DOHH2 (cell line): ENCODE measurements at regions not wholly inside any gene's neighbourhood (a gene's known extent, or its start where the extent isn't known, plus 50 kb on each side); places are given as distances from the start of the nearest gene placed in this dataset.

ENCODE experiments used
- EZH2phosphoT487 ChIP-seq: fragments of 200-600 bp; sonication (generic); IDR thresholded peaks from 2 replicates; pipeline ENCODE4 v1.6.1; 2017; ENCODE audit warnings: borderline replicate concordance, mild to moderate bottlenecking, antibody characterized with exemption, low read length, moderate library complexity, mixed read lengths
- TF ChIP-seq, protein P1 (sequence below): fragments of 200-600 bp; sonication (generic); IDR thresholded peaks from one replicate; pipeline ENCODE4 v1.5.1; 2014; ENCODE audit warnings: antibody characterized with exemption, mild to moderate bottlenecking, low read depth, low read length; ENCODE audit not compliant: poor library complexity, severe bottlenecking

DNA sequence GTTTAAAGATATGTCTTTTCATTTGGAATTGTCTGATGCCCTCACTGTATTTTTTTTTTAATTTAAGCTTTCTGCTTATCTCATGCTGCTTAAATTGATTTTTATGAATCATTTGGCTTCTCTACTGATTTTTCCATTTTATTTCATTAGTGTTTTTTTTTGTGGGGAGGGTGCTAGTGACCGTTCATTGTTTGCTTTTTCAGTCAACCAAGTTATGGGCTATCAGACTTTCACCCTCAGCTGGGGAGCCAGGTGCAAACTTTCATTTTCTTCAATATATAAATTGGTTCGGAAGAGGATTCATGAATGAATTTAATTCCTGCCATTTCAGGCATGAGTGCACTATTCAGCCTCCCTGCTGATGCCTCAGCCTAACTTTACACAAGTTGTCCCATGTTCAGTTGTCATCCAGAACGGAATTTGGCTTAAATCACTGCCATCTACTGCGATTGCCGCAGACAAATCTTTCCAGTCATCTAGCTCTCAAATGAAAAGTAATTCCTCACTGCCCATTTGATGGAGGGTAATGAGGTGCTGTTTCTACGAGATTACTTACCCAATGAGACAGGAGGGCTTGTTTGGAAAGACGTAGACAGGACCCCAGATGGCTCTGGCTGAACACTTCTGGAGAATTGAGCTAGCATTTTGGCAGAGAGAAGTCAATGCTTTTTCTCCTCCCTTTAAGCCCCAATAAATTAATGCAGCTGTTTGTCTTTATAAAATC, 89.9 kb upstream of the RORA start:
- TF ChIP-seq, protein P1, sequence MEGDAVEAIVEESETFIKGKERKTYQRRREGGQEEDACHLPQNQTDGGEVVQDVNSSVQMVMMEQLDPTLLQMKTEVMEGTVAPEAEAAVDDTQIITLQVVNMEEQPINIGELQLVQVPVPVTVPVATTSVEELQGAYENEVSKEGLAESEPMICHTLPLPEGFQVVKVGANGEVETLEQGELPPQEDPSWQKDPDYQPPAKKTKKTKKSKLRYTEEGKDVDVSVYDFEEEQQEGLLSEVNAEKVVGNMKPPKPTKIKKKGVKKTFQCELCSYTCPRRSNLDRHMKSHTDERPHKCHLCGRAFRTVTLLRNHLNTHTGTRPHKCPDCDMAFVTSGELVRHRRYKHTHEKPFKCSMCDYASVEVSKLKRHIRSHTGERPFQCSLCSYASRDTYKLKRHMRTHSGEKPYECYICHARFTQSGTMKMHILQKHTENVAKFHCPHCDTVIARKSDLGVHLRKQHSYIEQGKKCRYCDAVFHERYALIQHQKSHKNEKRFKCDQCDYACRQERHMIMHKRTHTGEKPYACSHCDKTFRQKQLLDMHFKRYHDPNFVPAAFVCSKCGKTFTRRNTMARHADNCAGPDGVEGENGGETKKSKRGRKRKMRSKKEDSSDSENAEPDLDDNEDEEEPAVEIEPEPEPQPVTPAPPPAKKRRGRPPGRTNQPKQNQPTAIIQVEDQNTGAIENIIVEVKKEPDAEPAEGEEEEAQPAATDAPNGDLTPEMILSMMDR, result no peak
- no peak for TF ChIP-seq EZH2phosphoT487
